Tibial nerve (tissue), 4 donors: ENCODE measurements at regions not wholly inside any gene's neighbourhood (a gene's known extent, or its start where the extent isn't known, plus 50 kb on each side); places are given as distances from the start of the nearest gene placed in this dataset.

Experiments
- CTCF ChIP-seq, 5 experiments: fragments of 200-600 bp in 3 of 5; fragments of 450-650 bp in 2 of 5; sonication (generic) in 3 of 5; IDR thresholded peaks; one replicate each; pipeline ENCODE4 v1.5.1; 2016 to 2019; ENCODE audit warnings: antibody characterized with exemption in 5 of 5, mild to moderate bottlenecking in 3 of 5, moderate library complexity in 2 of 5
- EP300 ChIP-seq, 2 donors: sonication (generic); formaldehyde crosslinking; IDR thresholded peaks; one replicate each; pipeline ENCODE4 v1.6.1; 2017; ENCODE audit warnings: antibody characterized with exemption in 2 of 2, mild to moderate bottlenecking in 1 of 2
- POLR2A ChIP-seq, 2 donors: fragments of 450-650 bp; IDR thresholded peaks; one replicate each; pipeline ENCODE4 v1.6.1; 2017; ENCODE audit warnings: antibody characterized with exemption in 2 of 2, mild to moderate bottlenecking in 2 of 2, moderate library complexity in 2 of 2

DNA sequence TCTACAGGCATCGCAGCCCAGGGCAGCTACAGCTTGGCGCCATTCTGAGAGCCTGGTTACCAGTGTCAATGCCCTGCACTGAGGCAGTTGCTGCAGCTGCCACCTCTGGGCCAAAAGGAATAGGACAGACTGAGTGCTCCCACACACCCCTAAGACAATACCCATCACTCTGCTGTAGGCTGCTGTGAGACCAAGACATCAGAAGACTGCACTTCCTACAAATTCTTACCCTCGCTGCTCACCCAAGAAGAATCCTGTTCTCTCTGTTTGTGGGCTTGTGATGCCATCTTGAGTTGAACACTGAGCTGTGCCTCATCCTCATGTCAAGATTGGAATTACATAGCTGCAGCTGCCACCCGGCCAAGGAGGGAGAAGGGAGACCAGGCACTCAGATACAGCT, 1847.0 kb upstream of the PCDH10 start:
- TF ChIP-seq CTCF (IDR thresholded peaks at IDR 0.05) (no peak), POLR2A (IDR thresholded peaks at IDR 0.05) (no peak), EP300 (IDR thresholded peaks at IDR 0.05) (no peak)
